HUDEP-2 (cell line): ENCODE measurements at regions not wholly inside any gene's neighbourhood (a gene's known extent, or its start where the extent isn't known, plus 50 kb on each side); places are given as distances from the start of the nearest gene placed in this dataset.

Experiments used
- DNase-seq, 76 experiments: peaks; one replicate each; lab custom pipeline; 2025; ENCODE audit not compliant: unreplicated experiment in 76 of 76; lab: John Stamatoyannopoulos, UW

GRCh38 chr15:56868170-56868569, 50.3 kb upstream of the TCF12 start:
- DNase-seq = no peak

DNA sequence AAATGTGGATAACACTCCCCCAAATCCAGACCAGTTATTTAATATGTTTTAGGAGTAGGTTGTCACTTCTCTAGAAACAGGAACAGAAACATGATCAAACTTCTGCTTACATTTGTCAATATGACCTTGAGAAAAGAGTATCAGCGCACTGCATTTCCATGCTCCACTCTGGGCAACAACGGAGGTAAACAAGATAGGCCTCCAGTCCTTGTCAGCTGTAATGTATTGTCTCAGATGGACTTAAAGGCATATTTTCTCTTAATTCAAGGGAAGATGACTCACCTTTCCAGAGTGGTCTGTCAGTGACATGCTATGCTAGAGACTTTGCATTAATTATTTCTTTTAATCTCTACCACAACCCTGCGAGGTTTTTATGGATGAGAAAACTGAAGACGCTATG, 51.6 kb upstream of the TCF12 start:
- DNase-seq = no peak

DNA sequence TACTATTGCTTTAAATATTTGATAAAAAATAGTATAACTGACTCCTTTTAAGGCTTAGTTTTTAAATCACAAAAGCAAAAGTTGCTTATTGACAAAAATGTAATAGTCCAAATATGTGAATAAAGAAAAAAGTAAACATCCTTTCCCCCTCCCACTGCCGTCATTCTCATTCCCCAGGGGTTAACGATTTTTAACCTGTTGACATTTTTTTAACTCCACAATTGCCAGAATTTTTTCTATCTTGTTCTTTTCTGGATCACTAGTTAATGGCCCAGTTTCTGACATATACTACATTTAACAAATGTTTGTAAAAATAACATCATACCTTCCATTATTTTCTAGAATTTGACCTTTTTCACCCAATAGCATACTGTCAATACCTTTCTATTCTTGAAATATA, 60.6 kb upstream of the TCF12 start:
- DNase-seq = no peak

DNA sequence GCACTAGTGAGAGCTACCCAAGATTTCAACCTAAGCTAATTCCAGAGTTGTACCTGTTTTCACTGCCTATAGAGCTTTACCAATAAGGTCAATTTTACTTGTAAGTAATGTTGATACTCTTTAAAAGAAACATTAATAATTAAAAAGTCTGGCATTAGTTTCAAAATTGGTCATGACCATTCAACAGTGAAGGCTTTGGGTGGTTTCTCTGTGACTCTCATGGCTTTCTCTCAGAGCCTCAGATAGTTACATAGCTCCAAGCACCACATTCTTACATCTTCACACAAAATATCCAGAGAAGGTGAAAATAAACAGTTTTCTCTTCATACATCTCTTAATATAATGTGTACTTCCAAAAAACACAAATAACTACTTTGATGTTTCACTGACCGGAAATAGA, 61.5 kb upstream of the TCF12 start:
- DNase-seq = no peak

DNA sequence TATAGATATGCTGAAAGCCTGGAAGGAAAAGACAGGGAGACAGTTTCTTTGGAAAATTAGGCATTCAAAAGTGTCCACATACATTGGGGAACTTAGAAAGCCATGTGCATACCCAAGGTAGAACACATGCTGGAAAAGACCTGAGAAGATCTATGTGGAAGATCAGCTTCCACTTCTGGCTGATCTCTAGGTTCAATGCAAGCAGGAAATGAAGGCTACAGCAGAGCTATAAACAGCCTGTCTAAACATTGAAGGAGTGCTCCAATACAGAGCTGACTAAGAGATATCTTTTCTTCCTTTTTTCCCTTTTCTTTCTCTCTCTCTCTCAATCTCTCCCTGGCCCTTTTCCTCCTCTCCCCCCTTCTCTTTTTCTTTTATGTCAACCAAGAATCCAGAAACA, 73.6 kb upstream of the TCF12 start:
- no peak for DNase-seq

GRCh38 chr15:56844471-56844870, 74.0 kb upstream of the TCF12 start:
- no peak for DNase-seq

DNA sequence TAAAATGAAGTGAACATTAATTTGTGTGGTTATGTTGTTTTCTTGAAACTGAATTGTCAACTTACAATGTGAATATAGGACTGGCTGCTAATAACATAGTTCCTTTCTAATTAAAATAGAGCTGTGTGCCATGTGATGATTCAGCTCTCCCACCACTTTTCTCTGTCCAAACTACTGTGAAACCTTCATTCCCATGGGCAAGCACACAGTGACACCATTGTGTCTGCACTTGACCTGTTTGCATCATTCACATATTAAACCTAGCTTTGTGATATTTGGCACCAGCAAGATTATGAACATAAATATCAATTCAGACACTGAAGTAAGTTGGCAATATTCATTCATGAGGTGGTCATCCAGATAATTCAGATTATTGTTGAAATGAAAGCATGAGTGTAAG, 78.8 kb upstream of the TCF12 start:
- DNase-seq = no peak

- no peak for DNase-seq
Measured at GRCh38 chr15:56839099-56839498, 79.3 kb upstream of the TCF12 start.

DNA sequence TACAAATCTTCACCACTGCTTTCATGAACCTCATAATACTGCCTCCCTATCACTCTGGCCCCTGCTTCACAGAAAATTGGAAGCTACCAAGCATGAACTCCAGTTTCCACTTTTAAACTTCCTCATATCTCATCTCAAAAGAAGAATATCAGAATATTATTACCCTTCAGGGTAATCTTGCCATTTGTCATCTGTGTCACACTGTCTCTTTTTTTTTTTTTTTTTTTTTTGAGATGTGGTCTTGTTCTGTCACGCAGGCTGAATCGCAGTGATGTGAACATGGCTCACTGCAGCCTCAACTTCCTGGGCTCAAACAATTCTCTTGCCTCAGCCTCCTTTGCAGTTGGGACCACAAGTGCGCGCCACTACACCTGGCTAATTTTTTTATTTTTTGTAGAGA, 80.4 kb upstream of the TCF12 start:
- no peak for DNase-seq

DNA sequence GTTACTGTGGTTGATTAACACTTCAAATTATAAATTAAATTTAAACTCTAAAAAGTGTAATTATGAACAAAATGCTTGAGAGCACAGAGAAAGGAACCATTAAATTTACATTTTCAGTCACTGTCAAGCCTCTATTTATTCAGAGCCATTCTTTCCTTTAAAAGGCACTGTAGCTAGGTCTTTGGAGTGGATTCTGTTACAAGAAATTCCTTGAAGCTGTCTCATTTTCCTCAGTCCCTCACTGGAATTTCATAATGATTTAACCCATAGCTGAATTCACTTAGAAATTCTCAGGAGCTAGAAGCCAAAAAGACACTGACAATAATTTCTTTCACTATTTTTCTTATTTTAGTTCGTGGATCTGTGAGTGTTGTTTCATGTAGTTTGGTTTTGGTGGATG, 81.2 kb upstream of the TCF12 start:
- DNase-seq = no peak

DNA sequence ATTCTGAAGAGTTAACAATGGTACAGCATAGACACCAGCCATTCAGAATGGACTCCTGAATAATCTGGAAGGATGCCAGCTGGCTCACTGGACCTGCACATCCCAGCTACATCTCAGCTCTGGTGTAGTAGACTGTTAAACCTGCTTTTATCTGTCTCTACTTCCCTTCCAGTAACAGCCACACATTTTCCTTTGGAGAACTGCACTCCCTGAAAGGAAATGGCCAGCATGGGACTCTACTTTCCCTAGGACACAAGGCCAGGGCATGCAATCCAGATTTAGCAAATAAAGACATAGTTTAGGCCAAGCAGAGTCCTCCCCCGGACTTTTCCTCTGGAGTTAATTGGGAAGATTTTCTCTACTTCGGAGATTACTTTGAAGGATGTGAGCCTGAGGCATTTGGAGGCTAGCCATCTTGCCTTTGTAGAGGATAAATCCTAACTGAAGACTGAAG, 82.7 kb upstream of the TCF12 start:
- DNase-seq = peak in 3 of 76 experiments; percentile 4 to 9 (median 8)

DNA sequence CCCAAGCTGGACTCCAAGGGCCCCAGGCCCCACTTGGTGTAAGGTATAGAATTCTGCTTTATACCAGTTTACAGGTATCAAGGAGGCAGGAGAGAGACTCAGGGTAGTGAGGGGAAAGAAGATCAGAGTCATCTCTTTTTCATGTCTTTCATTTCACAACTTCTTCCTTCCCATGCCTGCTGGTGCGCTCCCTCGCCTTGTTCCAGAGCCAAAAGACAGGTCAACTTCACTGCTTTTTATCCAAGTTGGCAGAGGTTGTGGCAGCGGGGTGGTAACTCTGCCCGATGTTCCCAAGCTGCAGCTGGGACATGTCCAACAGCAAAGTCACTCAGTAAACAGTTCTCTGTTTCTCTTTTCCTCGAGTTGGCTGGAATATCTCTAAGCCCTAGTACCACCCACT, 86.3 kb upstream of the TCF12 start:
- no peak for DNase-seq

GRCh38 chr15:56831467-56832005, 86.9 kb upstream of the TCF12 start:
- no peak for DNase-seq

DNA sequence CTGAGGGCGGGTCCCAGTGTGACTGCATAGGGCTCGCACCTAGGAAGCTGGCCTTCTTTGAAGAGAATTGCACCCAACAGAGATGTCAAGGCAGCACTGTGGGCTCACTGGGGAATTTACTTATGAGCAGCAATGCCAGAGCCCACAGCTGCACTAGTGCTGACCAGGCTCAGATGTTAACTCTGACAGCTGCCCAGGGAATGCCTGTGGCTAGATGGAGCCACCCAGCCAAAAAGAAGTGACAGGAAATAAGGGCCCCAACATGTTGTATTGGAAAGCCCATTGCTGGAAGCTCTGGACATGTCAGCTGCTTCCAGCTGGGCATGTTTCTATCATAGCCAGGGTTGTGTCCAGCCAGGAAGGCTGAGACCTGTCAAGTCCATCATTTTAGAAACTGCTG, 90.9 kb upstream of the ZNF280D start:
- no peak for DNase-seq

DNA sequence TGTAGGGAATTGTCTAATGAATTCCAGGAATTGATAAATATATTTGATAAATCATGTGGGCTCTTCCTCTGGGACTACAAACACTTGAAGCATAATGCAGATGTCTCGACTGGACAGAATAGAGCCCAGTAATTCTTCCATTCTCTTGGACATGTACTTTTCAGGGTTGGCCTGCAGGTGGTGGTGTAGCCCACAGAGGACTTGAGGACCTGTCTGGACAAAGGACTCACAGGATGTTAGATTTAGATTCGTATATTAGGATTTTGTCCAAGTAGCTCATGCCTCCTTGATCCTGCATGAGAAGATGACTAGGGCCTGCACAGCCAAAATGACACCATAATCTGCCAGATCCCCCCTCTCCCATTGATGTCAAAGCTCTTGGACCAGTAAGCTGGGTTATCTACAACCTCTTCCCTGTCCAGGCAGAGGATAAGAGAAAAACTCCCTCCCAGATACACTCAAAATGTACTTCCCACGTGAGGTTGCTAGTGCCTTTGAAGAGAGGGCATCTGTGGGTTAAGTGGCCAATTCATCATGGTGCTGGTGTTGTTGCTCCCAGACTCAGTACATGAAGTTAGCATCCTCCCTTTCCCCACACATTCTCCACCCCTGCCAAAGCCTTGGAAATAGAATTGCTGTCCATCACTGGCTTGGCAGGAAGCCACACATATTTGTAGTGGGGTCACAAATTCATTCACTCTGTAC, 88.6 kb upstream of the ZNF280D start:
- peak in 57 of 76 experiments; percentile 5 to 75 (median 40) for DNase-seq

- DNase-seq = no peak
Measured at GRCh38 chr15:56820333-56820732, 87.0 kb upstream of the ZNF280D start.

GRCh38 chr15:56817321-56818080, 84.2 kb upstream of the ZNF280D start:
- no peak for DNase-seq

DNA sequence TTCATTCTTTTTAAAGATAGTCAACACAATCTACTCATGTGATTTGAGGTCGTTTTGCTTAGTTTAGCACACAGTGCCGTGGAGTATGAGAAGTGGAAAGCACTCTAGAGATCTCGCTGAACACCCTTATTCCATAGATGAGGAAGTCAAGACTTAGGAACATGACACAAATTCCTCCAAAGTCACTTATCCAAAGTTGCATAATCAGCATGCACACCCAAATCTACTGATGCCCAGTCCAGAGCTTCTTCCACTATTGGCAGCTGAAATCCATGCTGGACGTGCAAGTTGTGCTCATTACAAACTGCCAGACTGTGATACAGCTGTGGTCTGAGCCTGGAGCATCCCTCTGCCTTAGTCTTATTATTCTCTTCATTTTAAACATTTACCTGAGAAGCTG, 83.5 kb upstream of the ZNF280D start:
- no peak for DNase-seq

DNA sequence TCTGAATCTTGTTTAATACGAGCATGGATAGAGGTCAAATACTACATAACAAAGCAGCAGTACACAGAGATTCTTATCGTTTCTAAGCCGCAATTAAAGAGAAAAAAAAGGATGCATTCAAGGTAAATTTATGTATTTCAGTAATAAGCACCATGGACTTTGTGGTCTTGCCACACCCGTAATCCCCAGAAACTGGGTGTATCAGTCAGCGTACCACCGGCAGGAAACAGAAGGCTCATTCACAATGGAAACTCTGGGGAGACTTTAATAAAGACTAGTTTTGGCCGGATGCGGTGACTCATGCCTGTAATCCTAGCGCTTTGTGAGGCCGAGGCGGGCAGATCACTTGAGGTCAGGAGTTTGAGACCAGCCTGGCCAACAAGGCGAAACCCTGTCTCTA, 81.9 kb upstream of the ZNF280D start:
- DNase-seq = no peak

DNA sequence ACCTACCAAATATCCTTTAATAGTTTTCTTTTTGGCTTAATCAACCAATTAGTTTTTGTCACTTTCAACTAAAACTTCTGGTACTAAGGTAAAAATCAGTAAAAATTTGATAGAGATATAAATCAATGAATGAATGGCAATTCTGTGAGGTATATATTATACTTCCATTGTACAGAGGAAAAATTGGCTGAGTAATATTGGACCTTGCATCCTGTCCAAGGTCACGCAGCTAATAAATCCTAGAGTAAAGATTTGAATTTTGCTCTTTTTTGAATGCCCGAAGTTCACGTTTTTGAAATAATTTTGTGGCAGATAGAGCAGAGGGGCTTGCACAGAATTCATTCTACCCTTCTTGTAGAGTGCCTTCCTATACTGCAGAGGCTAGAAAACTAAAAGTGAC, 81.1 kb upstream of the ZNF280D start:
- no peak for DNase-seq

GRCh38 chr15:56813995-56814394, 80.7 kb upstream of the ZNF280D start:
- no peak for DNase-seq

DNA sequence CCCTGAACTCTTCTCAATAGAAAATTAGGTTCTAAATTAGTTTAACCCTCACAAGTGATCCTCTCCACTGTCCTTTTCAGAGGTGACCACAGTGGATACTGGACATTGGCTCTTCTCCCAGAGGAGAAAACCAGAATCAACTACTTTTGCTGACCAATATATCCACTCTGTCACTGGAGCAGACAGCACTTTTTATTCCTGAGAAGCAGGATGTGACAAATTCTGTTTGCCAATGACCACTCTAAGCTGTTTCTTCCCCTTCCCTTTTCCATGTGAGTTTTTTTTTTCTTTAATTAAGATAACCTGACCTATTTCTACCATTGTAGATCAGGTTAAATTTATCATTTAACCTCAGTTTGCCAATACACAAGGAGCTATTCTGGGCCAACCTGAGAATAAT, 79.7 kb upstream of the ZNF280D start:
- DNase-seq = no peak
